ENCODE measurements at regions not wholly inside any gene's neighbourhood (a gene's known extent, or its start where the extent isn't known, plus 50 kb on each side); places are given as distances from the start of the nearest gene placed in this dataset.

GRCh38 chr3:5068531-5069050, 53.5 kb upstream of the ARL8B start:
- TF ChIP-seq, protein P1, sequence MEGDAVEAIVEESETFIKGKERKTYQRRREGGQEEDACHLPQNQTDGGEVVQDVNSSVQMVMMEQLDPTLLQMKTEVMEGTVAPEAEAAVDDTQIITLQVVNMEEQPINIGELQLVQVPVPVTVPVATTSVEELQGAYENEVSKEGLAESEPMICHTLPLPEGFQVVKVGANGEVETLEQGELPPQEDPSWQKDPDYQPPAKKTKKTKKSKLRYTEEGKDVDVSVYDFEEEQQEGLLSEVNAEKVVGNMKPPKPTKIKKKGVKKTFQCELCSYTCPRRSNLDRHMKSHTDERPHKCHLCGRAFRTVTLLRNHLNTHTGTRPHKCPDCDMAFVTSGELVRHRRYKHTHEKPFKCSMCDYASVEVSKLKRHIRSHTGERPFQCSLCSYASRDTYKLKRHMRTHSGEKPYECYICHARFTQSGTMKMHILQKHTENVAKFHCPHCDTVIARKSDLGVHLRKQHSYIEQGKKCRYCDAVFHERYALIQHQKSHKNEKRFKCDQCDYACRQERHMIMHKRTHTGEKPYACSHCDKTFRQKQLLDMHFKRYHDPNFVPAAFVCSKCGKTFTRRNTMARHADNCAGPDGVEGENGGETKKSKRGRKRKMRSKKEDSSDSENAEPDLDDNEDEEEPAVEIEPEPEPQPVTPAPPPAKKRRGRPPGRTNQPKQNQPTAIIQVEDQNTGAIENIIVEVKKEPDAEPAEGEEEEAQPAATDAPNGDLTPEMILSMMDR (IDR thresholded peaks at IDR 0.05), result no peak
- no peak for TF ChIP-seq ZFX (IDR thresholded peaks at IDR 0.05; ENCODE audit: borderline replicate concordance)
